Esophagus muscularis mucosa (tissue), 4 donors: ENCODE measurements at regions not wholly inside any gene's neighbourhood (a gene's known extent, or its start where the extent isn't known, plus 50 kb on each side); places are given as distances from the start of the nearest gene placed in this dataset.

Source experiments
- EP300 ChIP-seq: sonication (generic); formaldehyde crosslinking; IDR thresholded peaks from one replicate; pipeline ENCODE4 v1.6.1; 2017; ENCODE audit warnings: antibody characterized with exemption
- POLR2A ChIP-seq: fragments of 450-650 bp; IDR thresholded peaks from one replicate; pipeline ENCODE4 v1.6.1; 2017; ENCODE audit warnings: antibody characterized with exemption, moderate library complexity, mild to moderate bottlenecking, low read depth
- TF ChIP-seq, protein P1 (sequence below), 3 experiments: fragments of 200-600 bp in 2 of 3; fragments of 450-650 bp in 1 of 3; sonication (generic) in 2 of 3; IDR thresholded peaks; one replicate each; pipeline ENCODE4 v1.5.1; 2017 to 2019; ENCODE audit warnings: antibody characterized with exemption in 3 of 3, mild to moderate bottlenecking in 2 of 3, moderate library complexity in 1 of 3

DNA sequence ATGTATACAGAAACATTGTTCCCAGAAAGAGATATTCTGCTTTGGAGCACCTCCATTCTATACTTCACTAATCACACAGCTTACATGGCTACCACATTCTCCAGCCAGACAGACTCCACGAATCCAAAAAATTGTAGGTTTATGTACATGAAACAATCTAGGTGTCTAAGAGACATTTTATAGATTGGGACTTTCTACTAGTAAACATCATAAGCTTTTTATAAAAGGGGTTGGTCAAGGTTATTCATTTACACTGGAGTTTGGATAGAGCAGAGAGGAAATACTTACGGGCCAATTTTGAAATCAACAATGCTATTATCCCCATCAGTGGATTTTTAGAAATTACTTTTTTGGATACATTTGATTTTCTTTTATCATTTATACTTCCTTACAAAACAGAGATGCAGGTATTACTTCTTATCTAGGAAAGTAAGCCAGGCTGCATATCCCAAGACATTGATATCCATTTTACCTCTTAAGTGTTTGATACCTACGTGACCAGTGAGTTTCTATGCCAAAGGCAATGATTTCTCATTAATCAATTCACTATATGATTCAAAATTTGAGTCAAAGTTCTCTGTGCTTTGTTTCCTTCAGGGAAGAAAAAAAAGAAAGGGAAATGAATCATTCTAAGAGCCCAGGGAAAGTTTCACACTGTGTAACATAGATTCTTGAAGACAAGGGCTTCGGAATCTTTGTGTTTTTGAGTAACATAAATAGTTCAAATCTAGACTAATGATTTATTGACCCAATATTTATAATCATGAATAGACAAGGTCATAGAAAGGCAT lies 140.5 kb downstream of the PTH2R start:
- TF ChIP-seq POLR2A, result no peak
- TF ChIP-seq, protein P1, sequence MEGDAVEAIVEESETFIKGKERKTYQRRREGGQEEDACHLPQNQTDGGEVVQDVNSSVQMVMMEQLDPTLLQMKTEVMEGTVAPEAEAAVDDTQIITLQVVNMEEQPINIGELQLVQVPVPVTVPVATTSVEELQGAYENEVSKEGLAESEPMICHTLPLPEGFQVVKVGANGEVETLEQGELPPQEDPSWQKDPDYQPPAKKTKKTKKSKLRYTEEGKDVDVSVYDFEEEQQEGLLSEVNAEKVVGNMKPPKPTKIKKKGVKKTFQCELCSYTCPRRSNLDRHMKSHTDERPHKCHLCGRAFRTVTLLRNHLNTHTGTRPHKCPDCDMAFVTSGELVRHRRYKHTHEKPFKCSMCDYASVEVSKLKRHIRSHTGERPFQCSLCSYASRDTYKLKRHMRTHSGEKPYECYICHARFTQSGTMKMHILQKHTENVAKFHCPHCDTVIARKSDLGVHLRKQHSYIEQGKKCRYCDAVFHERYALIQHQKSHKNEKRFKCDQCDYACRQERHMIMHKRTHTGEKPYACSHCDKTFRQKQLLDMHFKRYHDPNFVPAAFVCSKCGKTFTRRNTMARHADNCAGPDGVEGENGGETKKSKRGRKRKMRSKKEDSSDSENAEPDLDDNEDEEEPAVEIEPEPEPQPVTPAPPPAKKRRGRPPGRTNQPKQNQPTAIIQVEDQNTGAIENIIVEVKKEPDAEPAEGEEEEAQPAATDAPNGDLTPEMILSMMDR (IDR thresholded peaks at IDR 0.05), result no peak
- no peak for TF ChIP-seq EP300
